ENCODE measurements at regions not wholly inside any gene's neighbourhood (a gene's known extent, or its start where the extent isn't known, plus 50 kb on each side); places are given as distances from the start of the nearest gene placed in this dataset.

DNA sequence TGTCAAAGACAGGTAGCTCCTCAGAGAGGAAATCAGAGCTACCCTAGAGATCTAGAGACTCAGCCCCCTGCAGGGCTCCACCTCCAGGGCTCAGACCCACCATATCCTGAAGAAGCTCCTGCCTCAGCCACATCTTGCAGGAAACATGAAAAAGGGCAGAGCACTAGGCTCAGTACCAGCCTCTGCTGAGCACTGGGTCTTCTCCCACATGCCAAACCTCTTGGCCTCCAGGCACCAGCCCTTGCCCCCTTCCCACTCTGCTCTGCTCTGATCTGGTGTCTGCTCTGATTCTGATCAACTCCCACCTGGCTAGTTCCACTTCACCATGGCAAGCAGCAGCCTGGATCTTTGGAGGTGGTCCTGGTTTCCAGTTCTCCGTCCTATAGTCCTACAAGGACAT lies 114.3 kb upstream of the SLC66A3 start:
- intact Hi-C loops (cut with micrococcal nuclease): no loop called here

- intact Hi-C loops (cut with micrococcal nuclease): no loop called here
Observed at GRCh38 chr2:11042841-11043240, 112.4 kb upstream of the SLC66A3 start.

DNA sequence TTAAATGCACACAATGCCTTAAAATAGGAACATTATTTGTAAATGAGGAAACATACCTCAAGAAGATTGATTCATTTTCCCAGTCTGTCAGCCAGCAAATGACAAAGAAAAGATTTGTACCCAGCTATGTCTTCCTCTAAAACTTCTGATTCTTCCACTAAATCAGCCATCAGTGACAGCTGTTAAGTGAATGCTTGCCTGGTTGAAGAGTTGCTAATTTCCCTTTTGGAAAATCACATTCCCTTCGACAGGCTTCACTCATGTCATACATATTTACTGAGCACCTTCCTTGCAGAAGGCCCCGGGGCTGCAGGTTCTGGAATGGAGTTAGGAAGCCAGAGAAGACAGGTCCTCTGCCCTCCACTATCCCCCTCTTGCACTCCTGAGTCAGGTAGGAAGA lies 112.0 kb upstream of the SLC66A3 start:
- intact Hi-C loops (cut with micrococcal nuclease): no loop called here

- intact Hi-C loops (cut with micrococcal nuclease): no loop called here
Observed at GRCh38 chr2:11044201-11044600, 111.1 kb upstream of the SLC66A3 start.

- intact Hi-C loops (cut with micrococcal nuclease): no loop called here
Observed at GRCh38 chr2:11045294-11045693, 110.0 kb upstream of the SLC66A3 start.

- intact Hi-C loops (cut with micrococcal nuclease): no loop called here
Observed at GRCh38 chr2:11048335-11049008, 106.8 kb upstream of the SLC66A3 start.

- intact Hi-C loops (cut with micrococcal nuclease): no loop called here
Observed at GRCh38 chr2:11050565-11050964, 104.7 kb upstream of the SLC66A3 start.

DNA sequence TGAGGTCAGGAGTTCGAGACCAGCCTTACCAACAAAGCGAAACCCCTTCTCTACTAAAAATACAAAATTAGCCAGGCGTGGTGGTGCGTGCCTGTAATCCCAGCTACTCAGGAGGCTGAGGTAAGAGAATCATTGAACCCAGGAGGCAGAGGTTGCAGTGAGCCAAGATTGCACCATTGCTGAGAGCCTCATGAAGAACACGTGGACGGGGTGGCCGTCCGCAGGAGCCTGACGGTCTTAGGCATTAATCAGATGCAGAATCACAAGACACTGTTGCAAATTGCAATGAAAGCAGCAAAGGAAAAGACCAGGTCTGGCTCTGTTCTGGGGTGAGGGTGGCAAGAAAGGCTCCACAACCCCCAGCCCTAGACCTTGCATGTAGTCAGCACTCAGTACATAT lies 104.0 kb upstream of the SLC66A3 start:
- intact Hi-C loops (cut with micrococcal nuclease): no loop called here

GRCh38 chr2:11053546-11053945 lies 101.7 kb upstream of the SLC66A3 start:
- intact Hi-C loops (cut with micrococcal nuclease): no loop called here

DNA sequence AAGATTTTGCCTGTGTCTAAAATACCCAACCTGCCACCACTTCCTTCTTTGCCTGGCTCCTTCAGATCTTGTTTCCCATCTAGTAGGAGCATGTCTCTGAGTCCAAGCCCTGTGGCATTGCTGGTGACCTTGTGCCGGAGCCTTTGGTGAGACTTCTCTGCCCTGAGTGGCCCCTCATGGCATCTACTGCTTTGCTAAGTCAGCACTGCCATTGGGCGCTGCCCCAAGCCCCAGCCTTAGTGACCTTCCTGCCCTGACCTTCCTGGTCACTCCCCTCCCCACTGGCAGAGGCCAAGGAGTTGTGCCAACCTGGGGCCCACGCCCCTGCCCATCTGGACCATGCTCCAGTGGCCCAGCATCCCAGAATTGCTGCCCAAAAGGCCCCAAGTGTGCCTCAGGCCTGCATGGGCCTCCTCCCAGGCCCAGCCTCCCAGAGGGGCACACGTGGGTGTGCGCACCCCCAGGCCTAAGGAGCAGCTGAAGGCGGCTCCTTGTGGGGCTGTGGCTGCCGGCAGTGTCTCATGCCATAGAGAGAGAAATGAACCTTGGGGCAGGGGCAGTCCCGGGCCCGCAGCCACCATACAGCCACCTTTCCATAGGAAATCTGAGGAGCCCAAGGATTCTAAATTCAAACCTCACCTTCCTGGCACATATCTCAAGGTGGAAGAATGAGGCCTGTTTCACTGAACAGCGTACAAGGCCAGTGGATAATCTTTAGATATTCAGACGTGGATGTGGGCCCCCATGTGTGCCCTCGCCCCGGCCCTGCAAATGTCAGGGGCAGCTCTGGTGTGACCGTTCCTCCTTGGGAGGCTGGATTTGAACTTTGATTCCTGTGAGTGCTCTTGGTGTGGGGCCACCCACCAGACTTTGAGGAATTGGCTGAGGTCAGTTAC lies 100.2 kb upstream of the SLC66A3 start:
- intact Hi-C loops (cut with micrococcal nuclease): no loop called here

GRCh38 chr2:11055679-11056215 lies 99.5 kb upstream of the SLC66A3 start:
- intact Hi-C loops (cut with micrococcal nuclease): no loop called here

- intact Hi-C loops (cut with micrococcal nuclease): no loop called here
Observed at GRCh38 chr2:11056614-11057013, 98.7 kb upstream of the SLC66A3 start.

DNA sequence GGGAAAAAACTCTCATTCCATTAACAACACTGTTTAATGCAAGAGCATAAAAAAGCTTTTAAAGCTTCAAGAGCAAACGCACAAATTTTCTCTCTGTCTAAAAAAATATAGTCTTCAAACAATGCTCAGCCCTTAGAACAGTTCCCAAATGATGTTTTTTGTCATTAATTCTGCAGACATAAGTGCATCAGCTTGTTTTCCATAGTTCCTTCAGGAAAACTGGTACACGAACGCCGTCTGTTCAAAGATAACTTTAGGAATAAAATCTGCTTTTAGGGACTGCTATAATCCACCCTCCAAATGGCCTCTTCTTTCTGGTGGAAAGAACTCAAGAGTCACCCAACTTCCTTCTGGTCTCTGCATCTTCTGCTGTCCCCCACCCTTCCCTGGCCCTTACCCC lies 98.2 kb upstream of the SLC66A3 start:
- intact Hi-C loops (cut with micrococcal nuclease): no loop called here

DNA sequence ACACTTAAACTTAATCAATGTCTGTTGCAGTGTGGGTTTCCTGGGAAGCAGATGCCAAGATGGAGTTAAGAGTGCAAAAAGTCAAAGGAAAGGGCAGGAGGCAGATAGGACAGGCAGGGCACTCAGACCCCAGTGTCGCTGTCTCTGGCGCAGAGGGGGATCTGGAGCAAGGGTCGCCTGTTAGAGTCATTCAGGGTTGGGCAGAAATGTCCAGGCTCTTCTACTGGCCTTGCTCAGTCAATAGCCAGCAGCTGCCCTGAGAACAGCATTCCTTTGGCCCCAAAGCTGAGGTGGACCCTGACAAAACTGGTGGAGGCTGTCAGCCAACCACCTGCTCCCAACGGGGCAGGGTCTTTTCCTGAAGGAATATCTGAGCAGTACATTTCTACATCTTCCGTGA lies 97.1 kb upstream of the SLC66A3 start:
- intact Hi-C loops (cut with micrococcal nuclease): no loop called here

DNA sequence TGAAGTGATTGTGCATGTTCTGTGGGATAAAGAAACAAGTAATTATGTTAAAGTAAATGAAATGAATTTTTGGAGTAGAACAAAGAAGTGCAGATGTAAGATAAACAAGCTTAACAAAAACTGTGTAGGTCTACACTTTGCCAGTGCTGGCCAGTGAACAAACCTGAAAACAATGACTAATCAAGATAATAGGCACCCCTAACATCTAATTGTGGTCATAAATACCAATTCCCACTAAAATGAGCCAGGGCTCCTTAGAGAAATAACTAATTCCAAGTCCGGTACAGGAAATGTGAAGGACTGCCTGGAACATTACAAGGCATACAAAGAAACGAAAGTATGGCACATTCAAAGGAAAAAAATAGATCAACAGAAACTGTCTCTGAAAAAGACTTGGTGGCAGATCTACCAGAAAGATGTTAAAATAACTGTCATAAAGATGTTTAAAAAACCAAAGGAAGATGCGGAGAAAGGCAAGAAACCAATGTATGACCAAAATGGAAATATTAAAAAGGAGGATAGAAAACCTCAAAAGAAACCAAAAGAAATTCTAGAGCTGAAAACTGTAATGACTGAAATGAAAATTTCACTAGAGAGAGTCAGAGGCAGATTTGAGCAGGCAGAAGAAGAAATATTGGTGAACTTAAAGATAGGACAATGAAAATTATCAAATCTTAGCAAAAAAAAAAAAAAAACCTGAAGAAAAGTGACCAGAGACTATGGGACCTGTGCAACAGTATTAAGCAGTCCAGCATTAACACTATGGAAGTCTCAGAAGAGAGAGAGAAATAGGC lies 94.7 kb upstream of the SLC66A3 start:
- intact Hi-C loops (cut with micrococcal nuclease): no loop called here

DNA sequence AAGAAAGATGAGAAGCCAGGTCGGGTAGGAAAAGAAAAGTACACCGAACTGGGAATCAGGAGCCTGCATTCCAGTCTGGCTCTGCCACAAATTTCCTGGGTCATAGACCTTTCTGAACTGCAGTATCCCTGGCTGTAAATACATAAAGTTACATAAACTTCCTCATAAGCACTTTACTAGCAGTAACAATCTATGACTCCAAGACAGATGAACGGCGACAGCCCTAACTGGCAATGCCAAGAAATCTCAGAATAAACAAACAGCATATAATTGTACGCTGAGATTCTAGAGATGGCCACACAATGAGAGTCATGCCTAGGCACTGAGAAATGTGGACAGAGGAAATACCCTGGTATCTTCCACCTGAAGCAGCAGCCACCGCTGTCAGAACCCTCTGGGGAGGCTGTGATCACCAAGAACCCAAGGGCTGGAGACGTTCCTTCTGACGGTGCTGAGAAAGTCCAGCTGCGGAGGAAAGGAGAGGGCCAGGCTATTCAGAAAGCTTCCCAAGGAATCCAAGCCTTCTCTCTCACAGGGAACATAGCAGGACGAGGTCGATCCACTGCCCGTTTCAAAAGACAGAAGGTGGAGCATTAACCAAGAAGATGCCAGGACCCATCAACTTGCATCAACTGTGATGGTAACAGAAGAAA lies 89.3 kb upstream of the SLC66A3 start:
- intact Hi-C loops (cut with micrococcal nuclease): no loop called here

DNA sequence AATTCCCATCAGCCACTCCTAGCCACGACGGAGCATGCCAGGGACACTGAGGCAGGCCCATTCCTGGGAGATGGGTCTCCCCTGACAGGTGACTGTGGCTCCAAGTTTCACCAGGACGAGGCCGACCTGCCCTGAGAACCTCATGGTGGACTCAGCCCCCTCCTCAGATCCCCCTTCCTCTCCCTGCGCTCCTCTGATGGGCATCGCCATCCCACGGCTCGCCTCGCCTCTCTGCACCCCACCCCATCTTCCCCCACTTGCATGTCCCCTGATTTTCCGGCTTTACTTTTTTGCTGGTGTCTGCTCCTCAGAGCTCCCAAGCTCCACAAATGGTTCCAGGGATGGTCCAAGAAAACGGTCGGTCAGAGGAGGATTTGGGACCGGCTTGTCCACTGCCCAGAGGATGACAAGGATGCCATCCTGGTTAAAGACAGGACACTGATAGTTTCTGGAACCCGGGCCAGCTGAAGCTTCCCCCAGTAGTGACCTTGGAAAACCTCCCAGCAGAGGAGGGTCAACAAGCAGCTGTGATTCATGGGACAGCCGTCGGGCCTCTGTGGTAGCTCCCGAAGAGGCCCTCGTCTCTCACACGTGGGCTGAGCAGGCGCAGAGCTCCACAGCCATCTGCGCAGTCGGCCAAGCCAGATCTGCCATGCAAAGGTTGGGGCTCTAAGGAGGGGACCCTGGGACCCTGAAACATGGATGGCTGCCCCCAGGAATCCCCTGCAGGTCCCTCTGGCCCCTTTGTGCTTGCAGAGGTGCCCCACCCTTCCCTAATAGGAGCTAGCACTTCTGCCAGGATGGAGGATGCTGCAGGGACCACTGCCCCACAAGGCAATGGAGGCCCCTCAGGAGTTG lies 87.8 kb upstream of the SLC66A3 start:
- intact Hi-C loops (cut with micrococcal nuclease): no loop called here

GRCh38 chr2:11068079-11068741 lies 87.1 kb upstream of the SLC66A3 start:
- intact Hi-C loops (cut with micrococcal nuclease): no loop called here

DNA sequence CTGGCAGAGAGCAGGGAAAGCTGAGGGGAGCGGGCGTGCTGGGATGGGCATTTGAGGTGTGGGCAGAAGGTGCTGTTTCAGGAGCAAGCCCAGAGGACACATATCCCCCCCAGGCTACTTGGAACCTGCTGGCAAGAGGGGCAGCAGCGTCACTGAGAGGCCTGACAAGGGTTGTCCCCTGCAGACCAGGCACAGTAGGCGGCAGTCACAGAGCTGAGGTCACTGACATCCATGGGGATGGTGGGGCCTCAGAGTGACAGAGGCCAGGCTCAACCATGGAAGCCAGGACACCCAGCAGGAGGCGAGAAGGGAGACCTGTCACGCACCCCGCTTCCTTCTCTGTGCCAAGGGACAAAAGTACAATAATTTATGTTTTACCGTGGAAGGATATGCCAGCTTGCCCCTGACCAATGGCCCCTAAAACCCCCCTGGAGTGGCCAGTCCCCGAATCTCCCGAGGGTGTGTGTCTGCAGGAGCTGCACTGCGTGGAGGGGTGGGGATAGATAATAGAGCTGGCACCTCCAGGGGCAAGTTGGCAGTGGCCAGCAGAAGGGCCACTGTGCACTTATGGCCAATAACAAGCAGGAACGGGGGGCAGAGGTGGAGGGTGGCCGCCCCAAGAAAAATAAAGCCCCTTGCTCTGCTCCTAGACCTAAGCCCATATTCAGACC lies 86.3 kb upstream of the SLC66A3 start:
- intact Hi-C loops (cut with micrococcal nuclease): no loop called here
